Nucleus accumbens (tissue), 56 donors: ENCODE measurements at regions not wholly inside any gene's neighbourhood (a gene's known extent, or its start where the extent isn't known, plus 50 kb on each side); places are given as distances from the start of the nearest gene placed in this dataset.

ENCODE experiments used
- DNase-seq, 56 donors: peaks; one replicate each; lab custom pipeline; 2025; lab: John Stamatoyannopoulos, UW

DNA sequence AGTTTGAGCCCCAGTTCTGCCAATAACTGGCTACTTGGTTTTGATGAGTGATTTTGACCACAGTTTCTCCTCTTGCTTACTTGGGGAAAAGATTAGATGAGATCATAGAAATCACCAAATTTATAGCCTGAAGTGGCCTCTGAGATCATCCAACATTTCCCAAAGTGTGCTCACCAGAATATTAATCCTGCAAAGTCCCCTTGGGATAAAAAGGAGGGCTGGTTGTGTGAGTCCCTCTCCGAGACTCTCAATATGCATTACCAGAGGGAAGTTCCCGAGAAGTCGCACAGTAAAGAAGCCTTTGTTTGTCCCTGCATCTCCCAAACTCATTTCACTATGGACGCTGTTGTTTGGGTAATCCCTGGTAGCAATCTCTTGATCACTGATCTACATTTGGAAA lies 88.4 kb upstream of the ADRA1B start:
- DNase-seq: no peak

DNA sequence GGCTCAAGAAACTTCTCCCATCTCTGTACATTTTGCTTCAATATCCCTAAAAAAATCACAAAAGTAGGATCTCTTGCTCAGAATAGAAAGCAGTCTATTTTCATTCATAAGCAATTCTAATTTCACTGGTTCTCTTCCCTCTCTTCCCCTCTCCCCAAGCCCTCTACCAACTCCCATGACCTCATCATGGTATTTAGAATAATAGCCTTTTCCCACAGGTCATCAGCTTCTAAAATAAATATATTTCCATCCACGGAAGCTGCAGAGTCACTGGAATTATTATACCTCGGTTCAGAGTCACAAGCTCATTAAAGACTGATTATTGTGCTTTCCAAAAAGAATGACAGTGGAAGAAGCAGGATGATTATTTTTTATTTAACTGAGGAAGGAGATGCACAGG lies 84.2 kb upstream of the ADRA1B start:
- DNase-seq: no peak

DNA sequence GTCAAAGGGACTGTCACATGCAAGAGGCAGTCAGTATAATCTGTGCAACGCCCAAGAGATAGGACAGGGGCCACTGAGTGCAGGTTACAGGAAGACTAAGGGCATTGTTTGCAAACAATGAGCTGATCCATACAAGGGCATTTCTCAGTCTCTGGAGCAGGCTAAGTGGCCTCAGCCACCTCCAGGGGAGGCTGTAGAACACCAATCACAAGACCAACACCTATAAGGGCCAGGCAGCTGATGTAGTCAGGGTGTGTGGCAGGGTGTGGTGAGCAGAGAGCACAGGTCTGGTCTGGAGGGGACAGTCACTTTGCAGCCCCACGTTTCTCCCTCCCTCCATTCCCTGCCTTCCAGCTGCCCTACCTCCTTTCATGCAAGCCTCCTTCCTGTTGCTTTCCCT lies 83.2 kb upstream of the ADRA1B start:
- DNase-seq: no peak

DNA sequence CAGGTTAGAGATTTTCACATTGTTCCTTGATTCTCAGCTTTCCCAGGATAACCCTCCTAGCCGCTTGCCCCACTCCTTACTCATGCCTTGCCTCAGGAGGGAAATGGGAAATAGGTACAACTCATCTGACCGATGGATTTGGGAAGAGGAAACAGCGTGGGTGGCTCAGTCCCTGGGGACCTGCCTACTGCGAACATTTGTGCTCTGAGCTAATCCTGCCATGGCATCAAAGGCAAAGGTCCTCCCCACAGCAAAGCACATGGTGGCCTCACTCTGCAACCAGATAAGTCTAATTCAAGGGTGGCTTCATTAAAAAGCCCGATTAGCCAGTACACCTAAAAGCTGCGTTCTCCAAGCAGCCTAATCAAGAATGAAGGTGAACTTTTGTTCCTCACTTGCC lies 82.4 kb upstream of the ADRA1B start:
- DNase-seq: no peak

DNA sequence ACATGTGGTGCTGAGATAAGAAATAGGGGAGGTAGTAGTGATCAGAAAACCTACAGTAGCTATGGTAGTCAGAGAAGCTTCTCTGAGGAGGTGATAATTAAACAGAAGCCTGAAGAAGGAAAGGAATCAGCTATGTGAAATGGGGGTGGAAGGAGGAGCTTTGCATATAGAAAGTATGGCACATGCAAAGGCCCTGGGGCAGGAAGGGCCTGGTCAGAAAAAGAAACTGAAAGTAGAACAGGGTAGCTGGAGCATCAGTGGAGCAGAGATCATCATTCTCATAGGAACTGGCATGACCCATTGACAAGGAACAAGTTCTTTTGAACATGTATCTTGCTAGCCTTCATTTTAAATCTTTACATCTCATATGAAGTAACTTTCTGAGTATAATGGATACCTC lies 80.7 kb upstream of the ADRA1B start:
- DNase-seq: no peak

DNA sequence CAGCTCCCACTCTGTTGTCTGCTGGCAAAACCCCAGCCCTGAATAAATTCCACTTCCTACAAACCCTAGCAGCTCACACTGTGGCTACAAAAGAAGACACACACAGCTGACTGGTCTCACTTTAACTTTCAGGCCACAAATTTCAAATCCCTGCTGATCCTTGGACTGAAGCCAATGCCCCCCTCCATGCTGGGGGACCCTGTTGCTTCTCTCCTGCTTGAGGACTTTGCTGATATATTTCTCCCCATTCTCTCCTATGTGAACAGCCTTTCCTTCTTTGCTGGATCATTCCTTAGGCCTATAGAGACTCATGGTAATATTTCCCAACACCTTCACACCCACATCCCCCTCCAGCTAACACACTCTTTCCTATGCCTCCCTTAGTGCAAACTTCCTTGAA lies 79.6 kb upstream of the ADRA1B start:
- DNase-seq: no peak

DNA sequence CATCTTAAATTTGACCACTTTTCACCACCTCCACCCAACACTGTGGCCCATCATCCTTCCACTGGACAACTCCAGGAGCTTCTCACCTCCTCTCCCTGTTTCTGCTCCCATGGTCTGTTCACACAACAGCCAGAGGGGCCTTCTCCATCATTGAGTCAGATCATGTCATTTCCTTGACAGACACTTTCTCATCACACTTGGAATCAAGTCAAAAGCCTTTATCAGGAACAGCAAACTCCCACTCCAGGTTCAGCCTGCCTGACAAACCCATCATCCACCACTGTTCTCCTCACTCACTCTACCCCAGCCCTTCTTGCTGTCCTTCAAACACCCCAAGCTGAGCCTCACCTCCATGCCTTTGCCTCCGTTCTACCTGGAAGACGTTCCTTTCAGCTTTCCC lies 78.4 kb upstream of the ADRA1B start:
- no peak for DNase-seq

DNA sequence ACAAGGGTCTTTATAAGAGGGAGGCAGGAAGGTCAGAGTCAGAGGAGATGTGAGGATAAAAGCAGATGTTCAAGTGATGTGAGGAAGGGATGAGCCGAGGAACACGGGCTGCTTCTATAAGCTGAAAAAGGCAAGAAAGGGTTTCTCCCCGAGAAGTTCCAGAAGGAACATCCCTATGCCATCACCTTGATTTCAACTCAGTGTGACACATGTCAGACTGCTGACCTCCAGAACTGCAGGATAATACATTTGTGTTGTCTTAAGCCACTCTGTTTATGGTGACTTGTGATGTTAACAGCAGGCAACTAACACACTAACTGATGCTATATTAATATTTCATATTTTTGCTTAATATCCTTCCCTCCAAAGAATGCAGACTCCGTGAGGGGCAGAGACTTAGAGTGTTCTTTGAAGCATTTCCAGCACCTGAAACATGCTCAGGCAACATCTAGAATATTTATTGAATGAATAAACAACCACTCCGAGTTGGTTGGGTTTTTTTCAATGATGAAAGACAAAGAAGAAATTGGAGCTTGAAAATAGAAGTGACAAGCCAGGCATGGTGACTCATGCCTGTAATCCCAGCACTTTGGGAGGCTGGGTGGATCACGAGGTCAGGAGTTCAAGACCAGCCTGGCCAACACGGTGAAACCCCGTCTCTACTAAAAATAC lies 77.6 kb upstream of the ADRA1B start:
- no peak for DNase-seq

DNA sequence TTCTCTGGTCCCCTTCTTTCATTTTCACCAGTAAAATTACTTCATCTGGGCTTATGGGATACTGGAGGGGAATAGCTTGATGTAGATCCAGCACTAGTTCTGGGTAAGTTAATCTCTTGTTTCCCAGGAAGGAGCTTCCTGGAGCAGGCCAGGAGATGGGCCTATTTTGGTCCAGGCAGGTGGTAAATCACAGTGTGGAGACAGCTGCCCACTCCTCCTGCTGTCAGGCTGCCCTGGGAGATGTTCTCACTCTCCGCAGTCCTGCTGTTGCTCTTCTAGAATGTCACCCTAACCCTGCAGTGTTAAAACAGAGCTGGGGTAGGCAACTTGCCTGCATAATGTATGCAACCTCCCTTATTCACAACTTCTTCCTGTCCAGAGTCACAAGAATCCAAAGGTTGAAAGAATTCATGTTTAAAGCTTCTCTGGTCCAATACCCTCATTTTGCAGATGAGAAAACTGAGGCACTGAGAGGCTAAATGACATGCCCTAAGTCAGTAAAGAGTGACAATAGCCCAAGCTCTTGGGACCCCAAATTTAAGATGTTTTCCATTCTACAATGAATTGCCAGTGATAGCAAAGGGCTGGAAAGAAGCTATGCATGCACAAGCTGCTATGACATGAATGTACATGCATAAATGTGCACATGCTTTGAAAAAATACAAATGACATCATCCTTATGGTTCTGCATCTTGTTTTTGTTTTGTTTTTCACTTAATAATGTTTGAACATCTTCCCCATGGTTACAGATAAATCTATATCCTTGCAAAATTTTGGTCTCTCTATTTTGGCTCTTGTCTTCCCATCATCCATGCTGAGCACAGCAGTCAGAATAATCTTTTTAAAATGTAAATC lies 71.8 kb upstream of the ADRA1B start:
- DNase-seq: no peak

DNA sequence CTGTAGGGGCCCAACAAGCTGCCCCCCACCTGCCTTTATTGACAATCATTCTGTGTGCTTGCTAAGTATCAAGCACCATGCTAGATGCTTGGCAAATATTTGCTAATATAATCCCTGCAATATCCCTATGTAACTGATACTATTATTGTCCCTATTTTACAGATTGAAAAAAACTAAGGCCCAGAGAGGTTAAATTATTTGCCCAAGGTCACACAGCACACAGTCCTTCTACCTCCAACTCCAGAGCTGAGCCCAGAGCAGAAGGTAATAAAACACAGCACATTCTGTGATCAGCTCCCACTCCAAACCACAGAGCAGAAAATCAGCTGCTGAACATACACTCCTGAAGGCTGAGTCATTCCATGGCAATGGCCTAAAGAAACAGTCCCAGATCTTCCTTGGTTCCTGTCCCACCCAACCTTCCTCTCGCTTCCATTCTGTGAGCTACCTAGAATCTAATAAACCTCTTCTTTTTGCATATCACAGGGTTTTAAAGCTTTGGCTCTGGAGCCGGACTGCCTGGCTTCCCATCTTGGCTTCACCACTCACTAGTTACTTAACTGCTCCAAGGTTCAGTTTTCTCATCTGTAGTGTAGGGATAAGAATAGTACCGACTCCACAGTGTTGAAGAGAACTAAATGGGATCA lies 66.7 kb upstream of the ADRA1B start:
- no peak for DNase-seq

DNA sequence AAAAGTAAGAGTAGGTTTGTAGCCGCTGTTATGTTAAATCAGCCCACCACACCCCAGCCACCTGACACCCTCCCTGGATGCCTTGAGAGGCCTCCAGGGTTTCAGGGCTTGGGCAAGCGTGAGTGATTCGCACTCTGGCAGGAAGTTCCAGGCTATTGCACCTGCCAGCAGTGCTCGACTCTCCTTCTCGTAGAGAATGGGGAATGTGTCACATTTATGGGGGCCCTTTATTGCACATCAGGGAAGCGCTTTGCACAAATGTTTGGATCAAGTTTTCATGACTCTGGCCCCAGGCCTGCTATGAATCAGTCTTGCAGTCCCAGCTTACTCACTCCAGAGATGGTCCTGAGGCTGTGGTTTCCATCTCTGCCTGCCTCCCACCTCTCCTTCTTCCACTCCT lies 66.1 kb upstream of the ADRA1B start:
- DNase-seq: no peak

DNA sequence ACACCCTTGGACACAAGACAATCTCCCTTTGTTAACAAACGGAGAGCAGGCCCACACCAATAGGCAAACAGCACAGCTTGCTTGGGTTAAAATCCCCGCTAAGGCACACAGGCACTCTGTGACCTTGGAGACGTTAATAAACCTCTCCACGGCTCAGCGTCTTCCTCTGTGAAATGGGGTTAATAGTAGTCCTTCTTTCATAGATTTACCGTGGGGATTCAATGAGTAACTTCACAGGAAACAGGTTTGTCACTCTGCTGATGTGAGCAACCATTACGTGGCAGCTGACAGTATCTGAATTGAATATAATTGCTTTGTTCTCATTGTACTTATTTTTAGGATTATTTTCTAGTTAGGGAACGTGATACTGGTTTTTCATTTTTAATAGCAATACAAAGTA lies 65.2 kb upstream of the ADRA1B start:
- DNase-seq: no peak

DNA sequence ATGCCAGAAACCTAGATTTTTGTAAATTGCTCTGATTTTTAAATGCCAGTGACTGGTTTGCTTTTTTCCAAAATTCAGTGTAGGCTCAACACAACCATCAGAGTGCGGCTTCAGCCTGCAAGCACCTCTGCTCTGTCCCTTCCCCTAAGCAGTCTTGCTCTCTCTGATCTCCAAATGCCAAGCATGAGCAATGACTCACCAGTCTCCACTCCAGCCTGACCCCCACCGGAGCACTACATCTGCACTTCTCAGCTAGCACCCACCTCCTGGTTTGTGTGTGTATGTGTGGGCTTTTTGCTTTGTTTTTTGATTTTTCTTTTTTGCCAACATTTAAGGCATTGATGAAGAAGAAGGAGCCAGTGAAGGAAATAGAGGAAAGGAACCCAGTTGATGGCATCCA lies 61.4 kb upstream of the ADRA1B start:
- no peak for DNase-seq

DNA sequence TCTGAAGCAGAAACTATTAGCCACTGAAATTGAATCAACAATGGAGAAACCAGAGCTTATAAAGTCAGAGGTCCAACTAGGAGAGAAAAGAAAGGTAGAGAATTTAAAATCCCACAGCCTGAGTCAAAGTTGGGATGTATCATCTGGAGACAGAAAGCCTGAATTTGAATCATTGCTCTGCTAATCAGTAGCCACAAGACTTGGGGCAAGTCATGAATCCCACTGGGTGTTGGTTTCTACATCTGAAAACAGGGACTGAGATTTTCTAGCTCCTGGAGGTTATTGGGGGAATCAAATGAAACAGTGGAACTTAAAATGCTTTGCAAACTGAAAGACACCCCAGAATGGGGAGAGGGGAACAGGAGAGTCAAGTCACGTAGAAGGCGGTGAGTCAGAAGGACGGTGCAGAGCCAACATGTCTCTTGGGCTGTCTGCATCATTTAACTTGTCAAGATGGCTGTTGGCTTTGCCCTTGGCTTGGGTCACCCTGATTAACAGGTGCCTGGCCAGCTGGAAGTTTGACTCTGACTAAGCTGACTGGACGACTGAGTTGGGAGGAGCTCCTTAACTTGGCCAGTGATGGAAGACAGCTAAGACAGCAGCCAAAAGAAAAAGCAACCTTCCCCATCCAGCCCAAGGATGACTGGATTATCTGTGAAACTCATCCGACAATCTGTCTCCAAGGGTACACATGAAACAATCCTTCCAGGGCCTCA lies 60.6 kb upstream of the ADRA1B start:
- DNase-seq: no peak

DNA sequence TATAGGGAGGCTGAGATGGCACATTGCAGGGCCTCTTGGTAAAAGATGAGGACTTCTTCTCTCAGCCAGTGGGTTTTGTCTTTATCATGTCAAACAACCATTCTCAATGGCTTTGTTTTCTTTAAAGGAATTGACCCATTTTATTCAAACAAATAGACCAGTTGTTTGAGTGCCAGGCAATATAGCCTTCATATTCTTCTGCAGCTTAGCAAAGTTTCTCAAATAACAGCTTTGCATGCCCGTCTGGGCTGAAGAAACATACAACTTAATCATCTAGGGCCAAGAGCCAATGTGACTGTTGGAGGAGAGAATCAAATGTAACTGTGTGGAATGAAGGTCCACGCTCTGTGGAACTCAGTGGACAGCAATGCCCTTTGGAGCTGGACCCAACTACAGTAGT lies 57.4 kb upstream of the ADRA1B start:
- DNase-seq: no peak

DNA sequence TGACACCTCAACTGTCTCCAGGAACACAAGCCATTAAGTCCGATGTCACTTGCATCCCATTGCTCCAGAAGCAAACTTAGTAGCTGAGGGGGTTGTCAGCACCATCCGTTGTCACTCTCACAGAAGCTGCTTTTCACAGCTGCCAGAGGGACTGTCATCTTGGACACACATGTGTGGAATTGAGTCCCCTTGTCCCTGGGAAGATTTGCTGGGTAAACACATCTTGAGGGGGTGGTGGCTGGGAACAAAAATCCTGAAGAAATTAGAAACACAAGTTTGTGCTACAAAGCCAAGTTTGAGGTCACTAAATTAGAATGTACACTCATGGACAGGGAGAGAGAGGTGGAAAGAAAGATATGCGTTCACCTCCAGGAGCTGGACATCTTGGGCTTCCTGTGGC lies 55.2 kb upstream of the ADRA1B start:
- no peak for DNase-seq

DNA sequence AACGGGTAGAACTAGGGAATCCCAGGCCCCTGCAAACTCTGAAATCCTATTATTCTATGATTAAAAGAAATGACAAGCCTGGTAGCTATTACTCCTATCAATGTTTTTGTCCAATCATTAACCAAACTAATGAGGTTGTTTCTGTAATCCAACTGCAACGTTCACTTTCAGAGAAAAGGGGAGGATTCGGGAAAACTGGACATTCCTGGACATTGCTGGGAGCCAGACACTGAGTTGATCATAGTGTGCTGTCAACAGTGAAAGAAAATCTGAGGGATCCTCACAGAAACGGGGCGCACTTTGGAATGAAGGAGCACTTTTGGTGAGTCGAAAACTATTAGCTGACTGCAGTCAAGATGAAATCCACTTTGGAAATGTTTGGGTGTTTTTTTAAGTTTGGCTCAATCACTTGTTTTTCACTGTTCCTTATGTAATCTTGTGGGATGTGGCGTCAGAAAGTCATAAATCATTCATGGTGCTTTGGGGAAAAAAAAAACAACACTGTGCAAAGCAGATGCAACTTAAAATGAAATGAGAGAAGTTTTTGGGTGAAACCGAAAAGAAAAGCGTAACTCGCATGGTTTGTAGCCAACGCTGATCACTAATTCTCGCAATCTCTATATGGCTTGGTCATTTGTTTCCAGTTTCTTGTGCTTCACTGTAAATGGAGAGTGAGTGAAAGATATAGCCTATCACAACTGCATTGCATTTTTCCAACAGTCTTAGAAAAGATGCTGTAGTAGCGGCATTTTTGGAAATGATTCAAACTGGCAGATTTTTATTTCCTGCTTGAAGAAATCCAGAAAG lies 51.2 kb upstream of the ADRA1B start:
- DNase-seq: no peak

DNA sequence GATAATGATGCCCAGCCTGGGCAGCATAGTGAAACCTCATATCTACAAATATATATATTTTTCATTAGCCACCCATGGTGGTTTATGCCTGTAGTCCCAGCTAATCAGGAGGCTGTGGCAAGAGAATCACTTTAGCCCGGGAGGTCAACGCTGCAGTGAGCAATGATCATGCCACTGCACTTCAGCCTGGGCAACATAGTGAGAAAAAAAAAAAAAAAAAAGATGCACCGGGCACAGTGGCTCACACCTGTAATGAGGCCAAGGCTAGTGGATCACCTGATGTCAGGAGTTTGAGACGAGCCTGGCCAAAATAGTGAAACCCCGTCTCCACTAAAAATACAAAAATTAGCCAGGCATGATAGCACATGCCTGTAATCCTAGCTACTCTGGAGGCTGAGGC lies 50.2 kb upstream of the ADRA1B start:
- no peak for DNase-seq
